Smooth muscle cell (in vitro differentiated cells): ENCODE measurements at regions not wholly inside any gene's neighbourhood (a gene's known extent, or its start where the extent isn't known, plus 50 kb on each side); places are given as distances from the start of the nearest gene placed in this dataset.

Experiments used
- DNase-seq: peaks from one replicate; lab custom pipeline; 2025; ENCODE audit not compliant: unreplicated experiment; lab: John Stamatoyannopoulos, UW
- H2AFZ ChIP-seq: fragments of 200-600 bp; sonication (generic); 2 replicates; pipeline ENCODE4 v1.6.0; 2016; ENCODE audit warnings: antibody characterized with exemption, low read depth, mild to moderate bottlenecking
- H3F3A ChIP-seq: fragments of 200-600 bp; sonication (generic); 2 replicates; pipeline ENCODE4 v1.6.0; 2017; ENCODE audit warnings: antibody characterized with exemption, low read depth
- H3K27ac ChIP-seq: fragments of 200-600 bp; sonication (generic); 2 replicates; pipeline ENCODE4 v1.5.1; 2016; ENCODE audit warnings: low read depth, mild to moderate bottlenecking
- H3K27me3 ChIP-seq: fragments of 200-600 bp; sonication (generic); 2 replicates; pipeline ENCODE4 v1.6.1; 2016; ENCODE audit warnings: low read depth, mild to moderate bottlenecking
- H3K36me3 ChIP-seq: fragments of 200-600 bp; sonication (generic); 2 replicates; pipeline ENCODE4 v1.5.1; 2016; ENCODE audit warnings: low read depth
- H3K4me1 ChIP-seq: fragments of 200-600 bp; sonication (generic); 2 replicates; pipeline ENCODE4 v1.5.1; 2016; ENCODE audit warnings: low read depth
- H3K4me2 ChIP-seq: fragments of 200-600 bp; sonication (generic); 2 replicates; pipeline ENCODE4 v1.6.0; 2016; ENCODE audit warnings: mild to moderate bottlenecking
- H3K4me3 ChIP-seq: fragments of 200-600 bp; sonication (generic); 2 replicates; pipeline ENCODE4 v1.5.1; 2016; ENCODE audit warnings: mild to moderate bottlenecking
- H3K79me2 ChIP-seq: fragments of 200-600 bp; sonication (generic); 2 replicates; pipeline ENCODE4 v1.6.0; 2016; ENCODE audit warnings: low read depth, mild to moderate bottlenecking
- H3K9ac ChIP-seq: fragments of 200-600 bp; sonication (generic); 2 replicates; pipeline ENCODE4 v1.6.0; 2016; ENCODE audit warnings: low read depth
- H3K9me3 ChIP-seq: fragments of 200-600 bp; sonication (generic); replicated peaks from 2 replicates; pipeline ENCODE4 v1.5.1; 2016; ENCODE audit warnings: low read depth
- H4K20me1 ChIP-seq: fragments of 200-600 bp; sonication (generic); 2 replicates; pipeline ENCODE4 v1.6.0; 2016; ENCODE audit warnings: low read depth
- WGBS: methylation state at CpG from one replicate; pipeline ENCODE4 v1.1.7; 2016; ENCODE audit warnings: low lambda C conversion rate; 5-methylcytosine and 5-hydroxymethylcytosine counted together
- TF ChIP-seq, protein P1 (sequence below): fragments of 200-600 bp; sonication (generic); IDR thresholded peaks from 2 replicates; pipeline ENCODE4 v1.5.1; 2017; ENCODE audit warnings: borderline replicate concordance, mild to moderate bottlenecking, antibody characterized with exemption; ENCODE audit not compliant: insufficient read depth, poor library complexity, severe bottlenecking

GRCh38 chr21:15421947-15422346 is 307.8 kb upstream of the USP25 start:
- H3K9ac ChIP-seq: no peak overlapping the region
- no peaks in the 10 kb centered on the region for H3K79me2 ChIP-seq
- H2AFZ ChIP-seq: no peak overlapping the region
- TF ChIP-seq, protein P1, sequence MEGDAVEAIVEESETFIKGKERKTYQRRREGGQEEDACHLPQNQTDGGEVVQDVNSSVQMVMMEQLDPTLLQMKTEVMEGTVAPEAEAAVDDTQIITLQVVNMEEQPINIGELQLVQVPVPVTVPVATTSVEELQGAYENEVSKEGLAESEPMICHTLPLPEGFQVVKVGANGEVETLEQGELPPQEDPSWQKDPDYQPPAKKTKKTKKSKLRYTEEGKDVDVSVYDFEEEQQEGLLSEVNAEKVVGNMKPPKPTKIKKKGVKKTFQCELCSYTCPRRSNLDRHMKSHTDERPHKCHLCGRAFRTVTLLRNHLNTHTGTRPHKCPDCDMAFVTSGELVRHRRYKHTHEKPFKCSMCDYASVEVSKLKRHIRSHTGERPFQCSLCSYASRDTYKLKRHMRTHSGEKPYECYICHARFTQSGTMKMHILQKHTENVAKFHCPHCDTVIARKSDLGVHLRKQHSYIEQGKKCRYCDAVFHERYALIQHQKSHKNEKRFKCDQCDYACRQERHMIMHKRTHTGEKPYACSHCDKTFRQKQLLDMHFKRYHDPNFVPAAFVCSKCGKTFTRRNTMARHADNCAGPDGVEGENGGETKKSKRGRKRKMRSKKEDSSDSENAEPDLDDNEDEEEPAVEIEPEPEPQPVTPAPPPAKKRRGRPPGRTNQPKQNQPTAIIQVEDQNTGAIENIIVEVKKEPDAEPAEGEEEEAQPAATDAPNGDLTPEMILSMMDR: no peak
- 73% methylated on average over 2 of the region's 2 CpGs for WGBS
- no peaks in the 10 kb centered on the region for H3F3A ChIP-seq
- no peaks in the 10 kb centered on the region for H3K9me3 ChIP-seq
- H3K27ac ChIP-seq: peak overlapping the region; percentile 81
- peaks cover 39% of the 10 kb centered on the region for H3K4me1 ChIP-seq
- no peak for DNase-seq
- no peaks in the 10 kb centered on the region for H4K20me1 ChIP-seq
- H3K36me3 ChIP-seq: no peaks in the 10 kb centered on the region
- no peaks in the 10 kb centered on the region for H3K27me3 ChIP-seq
- no peak overlapping the region for H3K4me2 ChIP-seq
- H3K4me3 ChIP-seq: no peak overlapping the region

DNA sequence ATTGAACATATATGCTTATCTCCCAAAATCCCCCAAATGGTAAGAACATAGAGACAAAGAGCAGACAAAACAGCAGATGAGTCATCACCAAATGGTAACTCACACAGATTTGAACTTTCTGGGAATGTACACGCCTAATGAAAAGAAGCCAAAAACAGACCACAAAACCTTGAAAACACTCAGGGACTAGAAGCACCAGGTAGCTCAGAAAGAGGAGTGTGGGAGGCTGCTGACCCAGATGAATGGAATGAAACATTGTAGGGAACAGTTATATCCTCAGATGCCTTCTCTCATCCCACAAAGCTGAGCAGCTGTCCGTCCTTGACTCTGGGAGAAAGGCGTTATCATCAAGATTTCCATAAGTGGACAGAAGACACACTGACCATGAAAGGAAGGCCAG is 307.0 kb upstream of the USP25 start:
- DNase-seq: no peak
- H3K4me2 ChIP-seq: peak overlapping the region; percentile 31
- 13% methylated on average over 3 of the region's 3 CpGs for WGBS
- no peaks in the 10 kb centered on the region for H3K36me3 ChIP-seq
- H3K79me2 ChIP-seq: no peaks in the 10 kb centered on the region
- no peaks in the 10 kb centered on the region for H3K27me3 ChIP-seq
- no peak overlapping the region for H2AFZ ChIP-seq
- H3K4me3 ChIP-seq: no peak overlapping the region
- TF ChIP-seq, protein P1: no peak
- peaks cover 39% of the 10 kb centered on the region for H3K4me1 ChIP-seq
- H3K9me3 ChIP-seq: no peaks in the 10 kb centered on the region
- H3K9ac ChIP-seq: no peak overlapping the region
- H4K20me1 ChIP-seq: no peaks in the 10 kb centered on the region
- H3K27ac ChIP-seq: peak overlapping the region; percentile 81
- no peaks in the 10 kb centered on the region for H3F3A ChIP-seq

- Histone ChIP-seq H3K27ac (no peak overlapping the region), H2AFZ (peak overlapping the region; percentile 2), H3K4me1 (peaks cover 39% of the 10 kb centered on the region), H3K4me3 (no peak overlapping the region), H3K27me3 (no peaks in the 10 kb centered on the region), H3K9ac (no peak overlapping the region), H3K79me2 (no peaks in the 10 kb centered on the region), H4K20me1 (no peaks in the 10 kb centered on the region), H3K4me2 (no peak overlapping the region), H3K9me3 (no peaks in the 10 kb centered on the region), H3K36me3 (no peaks in the 10 kb centered on the region), H3F3A (no peaks in the 10 kb centered on the region)
- DNase-seq: no peak
- TF ChIP-seq, protein P1: no peak
- 60% methylated on average over 4 of the region's 4 CpGs for WGBS
Measured at GRCh38 chr21:15423676-15424445, 305.9 kb upstream of the USP25 start.

DNA sequence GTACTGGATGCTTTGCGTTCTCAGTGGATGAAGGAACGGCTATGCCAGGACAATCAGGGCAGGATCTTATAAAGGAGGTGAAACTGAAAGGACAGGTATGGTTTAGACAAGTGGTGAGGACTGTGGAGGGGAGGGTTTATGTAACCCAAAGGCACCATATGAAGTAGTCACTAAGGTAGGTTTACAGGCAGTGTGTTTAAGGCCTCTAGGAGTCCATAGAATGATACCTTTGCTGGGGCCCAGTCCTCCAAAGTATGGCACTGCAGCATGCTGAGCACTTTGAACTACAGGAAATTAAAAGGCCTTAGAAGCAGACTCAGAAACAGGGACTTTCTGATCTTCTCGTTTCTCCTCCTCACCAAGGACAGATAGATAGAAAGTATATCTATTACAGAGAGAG is 304.7 kb upstream of the USP25 start:
- WGBS: 94% methylated on average over 3 of the region's 3 CpGs
- no peak overlapping the region for H3K27ac ChIP-seq

More for the DNA sequence above, 304.7 kb upstream of the USP25 start:
- Histone ChIP-seq H3F3A (no peaks in the 10 kb centered on the region), H3K4me2 (no peak overlapping the region), H3K4me3 (no peak overlapping the region), H3K9ac (no peak overlapping the region), H2AFZ (no peak overlapping the region), H3K4me1 (peaks cover 43% of the 10 kb centered on the region), H3K79me2 (no peaks in the 10 kb centered on the region), H3K27me3 (no peaks in the 10 kb centered on the region), H3K36me3 (no peaks in the 10 kb centered on the region), H4K20me1 (no peaks in the 10 kb centered on the region), H3K9me3 (no peaks in the 10 kb centered on the region)
- no peak for DNase-seq
- TF ChIP-seq, protein P1: no peak
